Neutrophil (primary cell): ENCODE measurements at regions not wholly inside any gene's neighbourhood (a gene's known extent, or its start where the extent isn't known, plus 50 kb on each side); places are given as distances from the start of the nearest gene placed in this dataset.

Source experiments
- H3K27ac ChIP-seq: fragments of 200-600 bp; sonication (generic); 2 replicates; pipeline ENCODE4 v1.5.1; 2016; ENCODE audit warnings: mild to moderate bottlenecking, moderate library complexity
- H3K27me3 ChIP-seq: fragments of 200-600 bp; sonication (generic); 2 replicates; pipeline ENCODE4 v1.6.0; 2016; ENCODE audit warnings: mild to moderate bottlenecking
- H3K36me3 ChIP-seq: fragments of 200-600 bp; sonication (generic); 2 replicates; pipeline ENCODE4 v1.5.1; 2017
- H3K4me1 ChIP-seq, 2 experiments: fragments of 200-600 bp in 1 of 2; sonication (generic) in 1 of 2; 1 replicate in 1 of 2; 2 replicates in 1 of 2; pipeline versions ENCODE4 v1.5.1 to v1.6.1; 2013 to 2016; ENCODE audit warnings: low read depth in 1 of 2, low read length in 1 of 2, mild to moderate bottlenecking in 1 of 2, moderate library complexity in 1 of 2; ENCODE audit not compliant: control insufficient read depth in 1 of 2, insufficient read depth in 1 of 2
- H3K4me3 ChIP-seq, 2 experiments: fragments of 200-600 bp in 1 of 2; sonication (generic) in 1 of 2; 1 replicate in 1 of 2; 2 replicates in 1 of 2; pipeline ENCODE4 v1.5.1; 2013 to 2016; ENCODE audit warnings: low read depth in 1 of 2, low read length in 1 of 2, mild to moderate bottlenecking in 1 of 2, moderate library complexity in 1 of 2
- H3K9me3 ChIP-seq: fragments of 200-600 bp; sonication (generic); 2 replicates; pipeline ENCODE4 v1.5.1; 2016
- TF ChIP-seq, protein P1 (sequence below): fragments of 200-600 bp; sonication (generic); IDR thresholded peaks from 2 replicates; pipeline ENCODE4 v1.5.1; 2016; ENCODE audit warnings: antibody characterized with exemption

DNA sequence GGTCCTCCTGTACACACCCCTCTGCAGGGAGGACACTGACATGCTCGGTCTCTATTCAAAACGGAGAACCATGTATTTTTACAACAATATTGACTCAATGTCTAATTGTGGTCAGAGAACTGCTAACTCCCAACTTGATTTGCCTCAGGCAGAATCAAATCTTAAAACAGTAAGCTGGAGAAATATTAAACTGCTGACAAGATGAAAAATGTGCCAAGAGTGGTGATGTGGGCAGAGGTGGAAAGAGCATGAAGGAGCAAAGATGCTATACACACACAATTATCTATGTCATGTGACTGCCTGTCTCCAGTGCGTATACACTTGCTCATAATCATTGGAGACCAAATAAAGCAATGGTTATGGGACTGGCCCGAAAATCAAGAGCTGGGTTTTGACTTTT lies 556.1 kb upstream of the ZNF608 start:
- Histone ChIP-seq H3K36me3 (no peaks in the 10 kb centered on the region), H3K27ac (no peak overlapping the region), H3K4me1 (no peaks in the 10 kb centered on the region), H3K4me3 (no peak overlapping the region), H3K9me3 (no peaks in the 10 kb centered on the region), H3K27me3 (no peaks in the 10 kb centered on the region)
- TF ChIP-seq, protein P1, sequence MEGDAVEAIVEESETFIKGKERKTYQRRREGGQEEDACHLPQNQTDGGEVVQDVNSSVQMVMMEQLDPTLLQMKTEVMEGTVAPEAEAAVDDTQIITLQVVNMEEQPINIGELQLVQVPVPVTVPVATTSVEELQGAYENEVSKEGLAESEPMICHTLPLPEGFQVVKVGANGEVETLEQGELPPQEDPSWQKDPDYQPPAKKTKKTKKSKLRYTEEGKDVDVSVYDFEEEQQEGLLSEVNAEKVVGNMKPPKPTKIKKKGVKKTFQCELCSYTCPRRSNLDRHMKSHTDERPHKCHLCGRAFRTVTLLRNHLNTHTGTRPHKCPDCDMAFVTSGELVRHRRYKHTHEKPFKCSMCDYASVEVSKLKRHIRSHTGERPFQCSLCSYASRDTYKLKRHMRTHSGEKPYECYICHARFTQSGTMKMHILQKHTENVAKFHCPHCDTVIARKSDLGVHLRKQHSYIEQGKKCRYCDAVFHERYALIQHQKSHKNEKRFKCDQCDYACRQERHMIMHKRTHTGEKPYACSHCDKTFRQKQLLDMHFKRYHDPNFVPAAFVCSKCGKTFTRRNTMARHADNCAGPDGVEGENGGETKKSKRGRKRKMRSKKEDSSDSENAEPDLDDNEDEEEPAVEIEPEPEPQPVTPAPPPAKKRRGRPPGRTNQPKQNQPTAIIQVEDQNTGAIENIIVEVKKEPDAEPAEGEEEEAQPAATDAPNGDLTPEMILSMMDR: no peak

DNA sequence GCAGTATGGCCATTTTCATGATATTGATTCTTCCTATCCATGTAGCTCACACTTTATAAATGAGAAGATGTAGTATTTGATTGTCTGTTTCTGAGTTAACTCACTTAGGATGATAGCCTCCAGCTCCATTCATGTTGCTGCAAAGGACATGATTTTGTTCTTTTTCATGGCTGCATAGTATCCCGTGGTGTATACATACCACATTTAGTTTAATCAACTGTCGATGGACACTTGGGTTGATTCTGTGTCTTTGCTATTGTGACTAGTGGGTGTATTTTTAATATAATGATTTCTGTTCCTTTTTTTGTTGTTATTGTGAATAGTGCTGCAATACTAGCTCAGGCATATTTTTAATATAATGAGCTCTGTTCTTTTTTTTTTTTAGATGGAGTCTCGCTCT lies 560.3 kb upstream of the ZNF608 start:
- no peaks in the 10 kb centered on the region for H3K27me3 ChIP-seq
- no peak overlapping the region for H3K27ac ChIP-seq
- H3K4me1 ChIP-seq: no peaks in the 10 kb centered on the region
- TF ChIP-seq, protein P1: no peak
- no peaks in the 10 kb centered on the region for H3K36me3 ChIP-seq
- no peaks in the 10 kb centered on the region for H3K9me3 ChIP-seq
- no peak overlapping the region for H3K4me3 ChIP-seq

DNA sequence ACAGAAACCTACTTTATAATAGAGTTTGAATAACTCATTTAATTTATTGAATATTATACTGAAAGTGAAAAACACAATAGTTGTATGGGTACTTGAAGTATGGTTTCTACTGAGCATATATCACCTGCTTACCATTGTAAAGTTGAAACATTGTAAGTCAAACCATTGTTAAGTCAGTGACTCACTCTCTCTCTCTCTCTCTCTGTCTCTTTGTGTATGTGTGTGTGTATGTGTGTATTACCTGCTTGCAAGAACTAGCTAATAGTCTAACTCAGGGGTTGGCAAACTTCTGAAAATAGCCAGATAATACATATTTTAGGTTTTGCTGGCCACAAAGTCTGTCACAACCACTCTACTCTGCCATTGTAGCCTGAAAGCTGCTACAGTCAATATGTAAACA lies 564.3 kb upstream of the ZNF608 start:
- TF ChIP-seq, protein P1: no peak
- H3K27ac ChIP-seq: no peak overlapping the region
- H3K27me3 ChIP-seq: no peaks in the 10 kb centered on the region
- no peaks in the 10 kb centered on the region for H3K36me3 ChIP-seq
- no peaks in the 10 kb centered on the region for H3K4me1 ChIP-seq
- no peak overlapping the region for H3K4me3 ChIP-seq
- H3K9me3 ChIP-seq: no peaks in the 10 kb centered on the region

GRCh38 chr5:125311743-125312142 lies 565.3 kb upstream of the ZNF608 start:
- no peak overlapping the region for H3K4me3 ChIP-seq
- H3K27me3 ChIP-seq: no peaks in the 10 kb centered on the region
- H3K27ac ChIP-seq: no peak overlapping the region
- H3K9me3 ChIP-seq: no peaks in the 10 kb centered on the region
- no peaks in the 10 kb centered on the region for H3K36me3 ChIP-seq
- TF ChIP-seq, protein P1: no peak
- no peaks in the 10 kb centered on the region for H3K4me1 ChIP-seq

DNA sequence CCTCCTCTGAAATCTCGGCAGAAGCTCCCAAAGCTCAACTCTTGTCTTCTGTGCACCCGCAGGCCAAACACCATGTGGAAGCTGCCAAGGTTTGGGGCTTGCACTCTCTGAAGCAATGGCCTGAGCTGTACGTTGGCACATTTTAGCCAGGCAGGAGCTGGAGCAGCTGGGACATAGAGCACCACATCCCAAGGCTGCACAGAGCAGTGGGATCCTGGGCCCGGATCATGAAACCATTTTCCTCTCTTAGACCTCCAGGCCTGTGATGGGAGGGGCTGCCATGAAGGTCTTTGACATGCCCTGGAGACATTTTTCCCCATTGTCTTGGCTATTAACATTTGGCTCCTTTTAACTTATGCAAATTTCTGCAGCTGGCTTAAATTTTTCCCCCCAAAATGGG lies 567.1 kb upstream of the ZNF608 start:
- no peaks in the 10 kb centered on the region for H3K9me3 ChIP-seq
- H3K36me3 ChIP-seq: no peaks in the 10 kb centered on the region
- TF ChIP-seq, protein P1: no peak
- H3K27me3 ChIP-seq: no peaks in the 10 kb centered on the region
- no peak overlapping the region for H3K27ac ChIP-seq
- H3K4me1 ChIP-seq: no peaks in the 10 kb centered on the region
- H3K4me3 ChIP-seq: no peak overlapping the region

DNA sequence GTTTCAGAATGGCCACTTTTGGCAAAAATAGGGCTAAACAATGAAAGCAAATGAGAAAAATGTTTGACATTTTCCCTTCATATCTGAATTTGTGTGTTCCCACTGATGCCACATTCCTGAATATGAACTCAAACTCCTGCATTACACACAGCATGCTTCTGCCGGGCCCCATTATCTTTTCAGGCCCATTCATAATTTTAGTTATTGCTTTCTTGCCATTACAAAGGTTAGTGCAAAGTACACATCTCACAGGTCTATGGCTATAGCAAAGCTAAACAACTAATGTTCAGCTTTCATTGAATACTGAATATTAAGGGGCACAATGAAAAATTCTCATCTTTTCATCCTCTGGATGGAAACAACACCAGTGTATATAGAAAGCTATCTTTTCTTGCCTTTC lies 568.9 kb upstream of the ZNF608 start:
- TF ChIP-seq, protein P1: no peak
- H3K9me3 ChIP-seq: no peaks in the 10 kb centered on the region
- no peaks in the 10 kb centered on the region for H3K36me3 ChIP-seq
- H3K27me3 ChIP-seq: no peaks in the 10 kb centered on the region
- no peaks in the 10 kb centered on the region for H3K4me1 ChIP-seq
- no peak overlapping the region for H3K4me3 ChIP-seq
- H3K27ac ChIP-seq: no peak overlapping the region
